ENCODE measurements at regions not wholly inside any gene's neighbourhood (a gene's known extent, or its start where the extent isn't known, plus 50 kb on each side); places are given as distances from the start of the nearest gene placed in this dataset.

GRCh38 chr2:149872041-149872440 is 284.5 kb upstream of the MMADHC start:
- TF ChIP-seq, protein P1, sequence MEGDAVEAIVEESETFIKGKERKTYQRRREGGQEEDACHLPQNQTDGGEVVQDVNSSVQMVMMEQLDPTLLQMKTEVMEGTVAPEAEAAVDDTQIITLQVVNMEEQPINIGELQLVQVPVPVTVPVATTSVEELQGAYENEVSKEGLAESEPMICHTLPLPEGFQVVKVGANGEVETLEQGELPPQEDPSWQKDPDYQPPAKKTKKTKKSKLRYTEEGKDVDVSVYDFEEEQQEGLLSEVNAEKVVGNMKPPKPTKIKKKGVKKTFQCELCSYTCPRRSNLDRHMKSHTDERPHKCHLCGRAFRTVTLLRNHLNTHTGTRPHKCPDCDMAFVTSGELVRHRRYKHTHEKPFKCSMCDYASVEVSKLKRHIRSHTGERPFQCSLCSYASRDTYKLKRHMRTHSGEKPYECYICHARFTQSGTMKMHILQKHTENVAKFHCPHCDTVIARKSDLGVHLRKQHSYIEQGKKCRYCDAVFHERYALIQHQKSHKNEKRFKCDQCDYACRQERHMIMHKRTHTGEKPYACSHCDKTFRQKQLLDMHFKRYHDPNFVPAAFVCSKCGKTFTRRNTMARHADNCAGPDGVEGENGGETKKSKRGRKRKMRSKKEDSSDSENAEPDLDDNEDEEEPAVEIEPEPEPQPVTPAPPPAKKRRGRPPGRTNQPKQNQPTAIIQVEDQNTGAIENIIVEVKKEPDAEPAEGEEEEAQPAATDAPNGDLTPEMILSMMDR (conservative IDR thresholded peaks at IDR 0.05 in 1 of 2, IDR thresholded peaks at IDR 0.05 in 1 of 2; ENCODE audit: low read depth in 1 of 2, low read length in 2 of 2), result no peak
- TF ChIP-seq EZH2 (IDR thresholded peaks at IDR 0.05; ENCODE audit: low read length, missing control alignments), result no peak

Data from fibroblast of lung (primary cell).